DND-41 (cell line): ENCODE measurements at regions not wholly inside any gene's neighbourhood (a gene's known extent, or its start where the extent isn't known, plus 50 kb on each side); places are given as distances from the start of the nearest gene placed in this dataset.

Source experiments
- EZH2 ChIP-seq: IDR thresholded peaks from 3 replicates; pipeline ENCODE4 v1.6.1; 2012; ENCODE audit warnings: borderline replicate concordance, low read depth, mild to moderate bottlenecking, moderate library complexity, low read length, inconsistent platforms; ENCODE audit not compliant: severe bottlenecking
- TF ChIP-seq, protein P1 (sequence below): IDR thresholded peaks from 2 replicates; pipeline ENCODE4 v1.5.1; 2012; ENCODE audit warnings: borderline replicate concordance, low read length, moderate library complexity, mild to moderate bottlenecking; ENCODE audit not compliant: poor library complexity, severe bottlenecking; ENCODE audit errors: extremely low read depth

DNA sequence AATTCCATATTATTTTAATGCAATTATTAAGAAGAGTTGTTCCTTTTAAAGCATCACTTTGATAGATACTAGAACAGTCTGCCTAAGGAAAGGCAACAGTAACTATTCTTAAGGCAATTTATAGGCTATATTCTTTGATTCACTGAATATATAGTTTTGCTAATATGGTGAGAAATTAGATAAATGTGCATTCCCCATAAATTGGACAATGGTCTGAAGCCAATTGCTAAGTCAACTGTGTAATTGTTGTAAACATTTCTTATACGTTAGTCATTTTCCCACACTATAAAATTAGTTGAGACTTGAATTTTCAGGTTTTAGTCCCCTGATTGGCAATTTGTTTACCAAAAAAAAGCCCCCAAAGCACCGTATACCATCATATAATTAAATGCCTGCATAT is 263.0 kb upstream of the NECTIN3 start:
- TF ChIP-seq, protein P1, sequence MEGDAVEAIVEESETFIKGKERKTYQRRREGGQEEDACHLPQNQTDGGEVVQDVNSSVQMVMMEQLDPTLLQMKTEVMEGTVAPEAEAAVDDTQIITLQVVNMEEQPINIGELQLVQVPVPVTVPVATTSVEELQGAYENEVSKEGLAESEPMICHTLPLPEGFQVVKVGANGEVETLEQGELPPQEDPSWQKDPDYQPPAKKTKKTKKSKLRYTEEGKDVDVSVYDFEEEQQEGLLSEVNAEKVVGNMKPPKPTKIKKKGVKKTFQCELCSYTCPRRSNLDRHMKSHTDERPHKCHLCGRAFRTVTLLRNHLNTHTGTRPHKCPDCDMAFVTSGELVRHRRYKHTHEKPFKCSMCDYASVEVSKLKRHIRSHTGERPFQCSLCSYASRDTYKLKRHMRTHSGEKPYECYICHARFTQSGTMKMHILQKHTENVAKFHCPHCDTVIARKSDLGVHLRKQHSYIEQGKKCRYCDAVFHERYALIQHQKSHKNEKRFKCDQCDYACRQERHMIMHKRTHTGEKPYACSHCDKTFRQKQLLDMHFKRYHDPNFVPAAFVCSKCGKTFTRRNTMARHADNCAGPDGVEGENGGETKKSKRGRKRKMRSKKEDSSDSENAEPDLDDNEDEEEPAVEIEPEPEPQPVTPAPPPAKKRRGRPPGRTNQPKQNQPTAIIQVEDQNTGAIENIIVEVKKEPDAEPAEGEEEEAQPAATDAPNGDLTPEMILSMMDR = no peak
- TF ChIP-seq EZH2 = no peak
